ENCODE measurements at regions not wholly inside any gene's neighbourhood (a gene's known extent, or its start where the extent isn't known, plus 50 kb on each side); places are given as distances from the start of the nearest gene placed in this dataset.

DNA sequence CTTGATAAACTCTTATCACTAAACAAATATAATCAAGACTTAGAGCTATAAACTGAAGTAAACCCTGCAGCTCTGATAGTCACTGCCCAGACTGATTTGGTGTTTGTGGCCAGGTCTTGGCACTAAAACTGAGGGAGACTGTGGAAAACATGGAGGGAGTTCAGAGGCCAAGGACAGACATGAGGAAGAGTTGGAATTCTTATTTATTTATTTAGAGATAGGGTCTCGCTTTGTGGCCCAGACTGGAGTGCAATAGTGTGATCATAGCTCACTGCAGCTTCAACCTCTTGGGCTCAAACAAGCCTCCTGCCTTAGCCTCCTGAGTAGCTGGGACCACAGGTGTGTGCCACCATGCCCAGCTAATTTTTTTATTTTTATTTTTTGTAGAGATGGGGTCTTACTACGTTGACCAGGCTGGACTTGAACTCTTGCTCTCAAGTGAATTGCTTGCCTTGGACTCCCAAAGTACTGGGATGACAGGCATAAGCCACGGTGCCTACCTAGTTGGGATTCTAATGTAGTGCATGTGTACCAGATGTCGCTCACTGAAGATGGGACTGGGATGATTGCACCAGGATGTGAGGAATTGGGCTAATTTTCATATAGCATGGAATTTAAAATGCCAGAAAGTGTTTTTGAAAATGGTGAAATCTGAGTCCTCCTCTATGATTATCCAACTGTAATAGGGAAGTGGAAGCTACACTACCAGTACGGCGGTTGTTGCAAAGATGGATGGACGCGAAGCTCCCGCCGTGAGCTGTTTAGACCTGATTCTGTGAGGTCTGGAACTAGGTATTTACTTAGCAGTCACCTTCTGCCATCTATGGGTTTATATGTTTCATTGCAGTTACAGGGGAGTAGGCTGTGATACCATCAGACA lies 52.7 kb upstream of the CTLA4 start:
- DNase-seq: peak; percentile 57

DNA sequence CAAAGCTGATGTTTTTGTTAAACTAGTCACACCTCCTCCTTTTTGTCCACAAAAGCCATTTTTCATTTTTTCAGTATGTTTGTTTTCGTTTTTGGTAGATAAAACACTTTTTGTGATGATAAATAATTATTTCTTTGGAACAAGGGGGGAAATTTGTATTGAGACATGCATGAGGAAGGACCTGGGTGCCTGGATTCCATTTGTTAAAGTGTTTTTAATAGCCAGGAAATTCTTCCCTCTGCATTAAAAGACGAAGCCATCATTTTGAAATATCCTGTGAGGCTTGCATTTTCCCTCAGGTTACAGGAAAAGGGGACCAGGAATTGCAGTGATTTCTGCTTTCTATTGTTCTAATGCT lies 52.1 kb upstream of the CTLA4 start:
- no peak for DNase-seq

DNA sequence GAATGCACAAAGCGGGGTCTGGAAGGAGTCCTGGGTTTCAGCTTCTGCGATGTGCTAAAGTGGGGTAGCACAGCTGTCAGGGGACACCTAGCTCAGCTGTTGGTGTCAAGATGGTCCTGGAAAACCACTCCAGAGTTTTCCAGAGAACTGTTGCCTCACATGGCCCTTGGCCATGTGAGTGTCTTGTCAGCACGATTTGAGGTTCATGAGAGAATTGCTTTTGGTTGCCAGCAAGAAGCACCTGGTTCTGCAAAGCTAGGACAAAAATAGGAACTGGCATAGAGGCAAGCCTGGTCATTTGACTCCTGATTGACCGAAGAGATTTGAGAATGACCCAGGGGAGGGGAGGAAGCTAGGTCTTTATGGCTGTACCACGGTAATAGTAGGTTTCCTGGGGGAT lies 50.4 kb upstream of the CTLA4 start:
- no peak for DNase-seq
